ENCODE measurements at regions not wholly inside any gene's neighbourhood (a gene's known extent, or its start where the extent isn't known, plus 50 kb on each side); places are given as distances from the start of the nearest gene placed in this dataset.
"Not testable (repeated sequence)": the region's sequence is repeated elsewhere in the genome, so short reads cannot be mapped to it uniquely, and the experiment has no call there.

- H3K27ac ChIP-seq: no peak overlapping the region
- DNase-seq (no peak), ATAC-seq (peak; percentile 89)
- H3K36me3 ChIP-seq: peaks cover 39% of the 10 kb centered on the region
- no peaks in the 10 kb centered on the region for H3K9me3 ChIP-seq
- H3K4me1 ChIP-seq: no peaks in the 10 kb centered on the region
- H3K4me3 ChIP-seq: no peak overlapping the region
- no peak for TF ChIP-seq CTCF (IDR thresholded peaks at IDR 0.05)
- intact Hi-C loops (cut with DNase I): no loop called here
- H3K27me3 ChIP-seq: no peaks in the 10 kb centered on the region
These were observed 60.7 kb upstream of the ZNF746 start for GRCh38 chr7:149558149-149558861.

DNA sequence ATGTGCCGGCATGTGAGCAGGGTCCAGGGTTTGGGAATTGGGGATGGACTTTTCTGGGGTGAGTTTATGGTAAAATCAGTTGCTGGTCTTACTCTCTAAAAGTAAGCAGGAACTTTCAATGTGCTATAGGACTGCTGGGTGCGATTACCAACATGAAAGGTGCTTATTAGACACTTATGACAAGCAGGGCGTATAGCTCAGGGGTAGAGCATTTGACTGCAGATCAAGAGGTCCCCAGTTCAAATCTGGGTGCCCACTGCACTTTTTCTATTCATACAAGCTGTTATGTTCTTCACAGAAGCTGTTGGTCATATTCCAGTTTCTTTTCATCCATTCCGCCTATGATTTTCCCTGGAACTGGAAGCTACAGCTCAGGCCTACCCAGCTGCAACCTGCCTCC, 58.9 kb upstream of the ZNF746 start:
- H3K36me3 ChIP-seq: peaks cover 50% of the 10 kb centered on the region

DNA sequence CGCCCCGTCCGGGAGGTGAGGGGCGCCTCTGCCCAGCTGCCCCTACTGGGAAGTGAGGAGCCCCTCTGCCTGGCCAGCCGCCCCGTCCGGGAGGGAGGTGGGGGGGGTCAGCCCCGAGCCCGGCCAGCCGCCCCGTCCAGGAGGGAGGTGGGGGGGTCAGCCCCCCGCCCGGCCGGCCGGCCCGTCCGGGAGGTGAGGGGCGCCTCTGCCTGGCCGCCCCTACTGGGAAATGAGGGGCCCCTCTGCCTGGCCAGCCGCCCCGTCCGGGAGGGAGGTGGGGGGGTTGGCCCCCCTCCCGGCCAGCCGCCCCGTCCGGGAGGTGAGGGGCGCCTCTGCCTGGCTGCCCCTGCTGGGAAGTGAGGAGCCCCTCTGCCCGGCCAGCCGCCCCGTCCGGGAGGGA, 57.2 kb upstream of the ZNF746 start:
- H3K36me3 ChIP-seq: peaks cover 58% of the 10 kb centered on the region
- intact Hi-C loops (cut with DNase I); H3K27me3 ChIP-seq; H3K4me1 ChIP-seq; H3K9me3 ChIP-seq; H3K4me3 ChIP-seq; ATAC-seq; H3K27ac ChIP-seq; DNase-seq: not testable (repeated sequence)

More for the DNA sequence above, 58.9 kb upstream of the ZNF746 start:
- H3K4me1 ChIP-seq; intact Hi-C loops (cut with DNase I); H3K9me3 ChIP-seq; DNase-seq; H3K4me3 ChIP-seq; ATAC-seq; H3K27me3 ChIP-seq; H3K27ac ChIP-seq: not testable (repeated sequence)

GRCh38 chr7:149553991-149554390, 56.4 kb upstream of the ZNF746 start:
- H3K4me1 ChIP-seq; H3K9me3 ChIP-seq; ATAC-seq; DNase-seq; H3K27ac ChIP-seq; H3K27me3 ChIP-seq; H3K4me3 ChIP-seq; intact Hi-C loops (cut with DNase I): not testable (repeated sequence)
- H3K36me3 ChIP-seq: peaks cover 66% of the 10 kb centered on the region

DNA sequence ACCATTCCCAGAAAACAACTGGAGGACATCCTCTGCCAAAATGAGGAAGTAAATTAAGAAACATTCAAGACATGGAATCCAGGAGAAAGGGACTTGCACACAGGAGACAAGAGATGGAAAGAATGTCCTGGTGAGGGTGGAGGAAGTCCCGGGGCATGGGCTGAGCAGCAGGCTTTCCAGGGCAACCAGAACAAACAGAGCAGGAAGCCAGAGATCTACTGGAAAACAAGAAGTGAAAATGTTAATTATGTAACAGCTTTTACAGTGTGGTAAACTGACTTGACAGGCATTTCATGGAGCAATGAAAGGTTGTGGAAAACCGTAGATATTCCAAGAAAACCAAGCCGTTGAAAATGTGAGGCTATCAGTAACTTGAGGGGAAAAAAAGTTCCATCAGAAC, 55.2 kb upstream of the ZNF746 start:
- Histone ChIP-seq H3K9me3 (no peaks in the 10 kb centered on the region), H3K27me3 (no peaks in the 10 kb centered on the region), H3K27ac (no peak overlapping the region), H3K4me3 (no peak overlapping the region), H3K4me1 (no peaks in the 10 kb centered on the region), H3K36me3 (peaks cover 70% of the 10 kb centered on the region)
- DNase-seq (no peak), ATAC-seq (peak; percentile 71)
- TF ChIP-seq CTCF (IDR thresholded peaks at IDR 0.05): no peak
- intact Hi-C loops (cut with DNase I): no loop called here
